ENCODE measurements at regions not wholly inside any gene's neighbourhood (a gene's known extent, or its start where the extent isn't known, plus 50 kb on each side); places are given as distances from the start of the nearest gene placed in this dataset.

- TF ChIP-seq EZH2phosphoT487 (IDR thresholded peaks at IDR 0.05; ENCODE audit: unreplicated experiment): no peak
- TF ChIP-seq CTCF (conservative IDR thresholded peaks at IDR 0.05; ENCODE audit: low read depth in 2 of 2): no peak
These were observed 947.9 kb downstream of the DTWD2 start for GRCh38 chr5:118040496-118040895.

All from GM23338 (cell line).